ENCODE measurements at regions not wholly inside any gene's neighbourhood (a gene's known extent, or its start where the extent isn't known, plus 50 kb on each side); places are given as distances from the start of the nearest gene placed in this dataset.
"Not testable (repeated sequence)": the region's sequence is repeated elsewhere in the genome, so short reads cannot be mapped to it uniquely, and the experiment has no call there.

DNA sequence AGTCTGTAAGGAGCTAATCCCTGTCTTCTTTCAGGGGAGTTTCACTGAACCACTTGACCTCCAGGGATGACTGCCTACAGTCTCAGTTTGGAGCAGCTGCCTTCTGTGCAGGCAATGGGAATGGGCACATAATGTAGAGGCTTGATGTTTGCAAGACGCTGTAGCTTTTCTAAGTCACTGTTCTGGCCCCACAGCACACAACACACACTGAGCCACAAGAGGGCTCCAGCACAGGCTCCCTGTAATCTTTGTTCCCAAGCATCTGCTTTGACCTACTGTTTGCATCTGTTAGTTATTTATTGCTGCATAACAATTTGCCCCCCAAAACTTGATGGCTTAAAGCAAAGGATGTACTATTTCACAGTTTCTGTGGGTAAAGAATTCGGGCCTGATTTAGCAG, 419.0 kb upstream of the ASIC2 start:
- no peak for DNase-seq

DNA sequence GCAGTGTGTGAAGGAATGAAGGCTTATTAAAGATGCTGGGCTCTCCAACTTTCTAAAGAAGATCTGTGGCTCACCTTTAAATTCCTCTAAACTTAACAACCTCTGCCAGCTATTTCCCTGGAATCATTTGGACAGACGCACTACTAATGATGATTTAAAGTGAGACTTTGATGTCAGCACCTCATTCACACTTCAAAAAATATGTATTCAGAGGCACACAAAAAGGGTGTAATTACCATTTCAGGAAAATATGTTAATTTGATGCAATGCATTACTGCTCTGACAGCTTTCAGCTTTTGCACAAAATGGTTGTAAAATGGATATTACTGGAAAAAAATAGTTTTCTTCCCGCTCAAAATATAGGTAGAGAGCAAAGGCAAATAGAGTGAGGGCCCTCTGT, 423.9 kb upstream of the ASIC2 start:
- no peak for DNase-seq

DNA sequence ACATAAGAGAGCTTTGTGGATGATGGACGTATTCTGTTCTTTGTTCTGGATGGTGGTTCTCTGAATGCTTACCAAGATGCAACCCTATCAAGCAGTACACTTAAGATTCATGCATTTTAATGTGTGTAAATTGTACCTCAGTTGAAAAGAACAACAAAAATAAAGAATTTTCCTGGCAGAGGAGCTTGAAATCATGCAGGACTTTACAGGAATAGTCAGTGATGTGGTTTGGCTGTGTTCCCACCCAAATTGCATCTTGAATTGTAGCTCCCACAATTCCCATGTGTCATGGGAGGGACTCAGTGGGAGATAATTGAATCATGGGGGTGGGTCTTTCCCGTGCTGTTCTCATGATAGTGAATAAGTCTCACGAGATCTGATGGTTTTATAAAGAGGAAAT, 430.6 kb upstream of the ASIC2 start:
- DNase-seq, result not testable (repeated sequence)

DNA sequence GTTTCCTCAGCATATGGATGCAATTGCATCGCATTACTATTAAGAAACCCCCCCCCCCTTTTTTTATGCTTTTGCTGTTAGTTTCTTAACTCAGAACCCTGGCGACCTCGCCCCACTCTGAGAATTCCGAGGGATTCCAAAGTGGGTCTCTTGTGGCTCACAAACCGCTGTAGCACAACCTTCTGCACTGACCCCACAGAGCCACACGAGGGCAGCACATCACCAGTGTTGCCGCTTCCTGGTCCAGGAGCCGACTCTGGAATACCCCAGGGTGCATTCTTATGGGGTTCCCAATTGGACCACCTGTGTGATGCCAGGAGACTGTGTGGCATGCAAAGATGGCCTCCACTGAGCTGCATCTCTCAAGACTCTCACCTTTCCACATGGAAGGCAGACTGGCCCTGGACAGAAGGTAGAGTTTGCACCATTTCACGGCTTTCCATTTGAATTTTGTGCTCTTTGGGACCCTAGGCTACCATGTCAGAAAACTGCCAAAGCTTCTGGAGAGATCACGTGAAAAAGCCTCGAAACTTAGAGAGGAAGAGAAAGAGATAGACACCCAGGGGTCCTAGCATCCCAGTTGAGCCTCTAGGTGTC, 432.7 kb upstream of the ASIC2 start:
- no peak for DNase-seq

DNA sequence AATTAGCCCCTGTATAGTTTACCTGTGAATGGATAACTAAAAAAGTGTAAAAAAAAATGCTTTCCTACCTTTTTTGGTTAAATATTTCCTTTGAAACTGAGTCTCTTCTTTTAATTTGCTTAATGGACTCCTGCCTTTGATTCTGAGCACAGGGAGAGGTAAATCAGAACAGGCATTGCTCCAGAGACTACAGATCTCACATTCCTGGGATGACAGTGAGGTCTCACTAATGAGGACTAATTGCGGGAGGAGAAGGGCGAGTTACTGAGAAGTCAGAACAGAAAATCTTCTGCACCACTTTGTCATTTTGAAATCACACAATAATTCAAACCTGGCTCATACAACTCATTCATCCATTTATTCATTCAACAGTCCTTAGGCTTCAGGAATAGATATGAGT, 437.0 kb upstream of the ASIC2 start:
- no peak for DNase-seq

DNA sequence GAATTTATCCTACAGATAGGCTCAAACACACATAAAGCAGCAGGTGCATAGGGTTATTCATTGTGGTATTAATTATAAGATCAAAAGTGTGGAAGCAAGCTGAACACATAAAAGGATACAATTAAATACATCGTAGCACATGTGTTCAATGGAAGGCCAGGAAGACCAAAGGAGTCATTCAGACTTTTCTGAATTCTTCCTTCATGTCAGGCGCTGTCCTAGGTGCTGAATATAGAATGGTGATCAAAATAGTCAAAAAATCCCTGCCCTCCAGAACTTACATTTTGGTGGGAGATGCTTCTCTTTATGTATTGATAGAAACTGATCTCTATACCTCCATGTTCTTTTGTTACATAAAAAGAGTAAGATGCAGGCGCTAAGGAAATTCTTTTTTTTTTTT, 439.0 kb upstream of the ASIC2 start:
- DNase-seq, result no peak

DNA sequence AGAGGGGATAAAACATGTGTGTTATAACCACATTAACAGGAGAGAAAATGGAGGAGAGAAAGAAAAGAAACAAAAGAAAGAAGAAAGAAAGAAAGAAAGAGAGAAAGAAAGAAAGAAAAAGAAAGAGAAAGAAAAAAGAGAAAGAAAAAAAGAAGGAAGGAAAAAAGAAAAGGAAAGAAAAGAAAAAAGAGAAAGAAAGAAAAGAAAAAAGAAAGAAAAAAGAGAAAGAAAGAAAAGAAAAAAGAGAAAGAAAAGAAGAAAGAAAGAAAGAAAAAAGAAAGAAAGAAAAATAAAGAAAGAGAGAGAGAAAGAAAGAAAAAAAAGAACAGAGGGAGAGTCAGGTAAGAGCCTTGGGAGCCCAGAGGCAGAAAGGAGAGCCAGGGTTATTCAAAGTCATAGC, 446.6 kb upstream of the ASIC2 start:
- DNase-seq, result no peak

DNA sequence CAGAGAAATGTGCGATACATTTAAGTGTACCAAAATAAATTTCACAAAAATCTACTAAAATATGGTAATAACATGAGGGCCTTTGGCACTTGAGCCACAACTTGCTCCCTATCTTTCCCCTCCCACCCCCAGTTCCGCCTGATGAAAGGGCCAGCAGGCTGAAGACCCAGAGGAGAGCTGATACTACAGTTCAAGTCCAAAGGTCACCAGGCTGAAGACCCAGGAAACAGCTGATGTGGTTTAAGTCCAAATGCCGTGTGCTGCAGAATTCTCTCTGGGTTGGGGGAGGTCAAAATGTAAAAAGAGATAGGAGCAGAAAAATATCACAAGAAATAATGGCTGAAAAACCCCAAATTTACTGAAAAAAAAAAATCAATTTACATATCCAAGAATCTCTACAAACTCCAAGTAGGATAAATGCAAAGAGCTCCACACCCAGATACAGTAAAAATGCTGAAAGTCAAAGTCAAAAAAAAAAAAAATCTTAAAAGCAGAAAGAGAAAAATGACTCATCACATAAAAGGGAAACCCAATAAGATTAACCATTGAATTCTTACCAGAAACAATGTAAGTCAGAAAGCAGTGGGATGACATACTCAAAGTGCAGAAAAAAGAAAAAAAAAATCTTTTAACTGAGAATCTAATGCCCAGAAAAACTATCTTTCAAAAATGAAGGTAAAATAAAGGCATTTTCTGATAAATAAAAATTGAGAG, 452.1 kb upstream of the ASIC2 start:
- DNase-seq, result no peak

DNA sequence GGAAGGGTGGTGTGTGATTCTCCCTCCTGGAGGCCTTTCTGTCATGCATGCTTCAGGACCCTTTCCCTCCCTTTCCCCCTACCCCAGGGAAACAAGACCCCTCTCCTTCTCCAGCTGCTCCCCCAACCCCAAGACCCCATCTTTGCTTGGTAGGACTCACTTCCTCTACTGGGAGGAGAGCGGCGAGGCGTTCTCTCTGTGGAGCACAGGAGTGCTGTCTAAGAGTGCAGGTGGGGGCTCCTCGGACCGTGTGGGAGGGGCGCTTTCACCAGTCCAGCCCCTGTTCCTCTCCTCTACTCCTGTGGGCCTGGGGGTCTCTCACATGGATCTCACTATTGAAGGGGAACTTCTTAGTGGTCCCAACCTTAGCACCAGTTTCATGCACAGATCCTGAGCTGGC, 456.1 kb upstream of the ASIC2 start:
- DNase-seq, result no peak

DNA sequence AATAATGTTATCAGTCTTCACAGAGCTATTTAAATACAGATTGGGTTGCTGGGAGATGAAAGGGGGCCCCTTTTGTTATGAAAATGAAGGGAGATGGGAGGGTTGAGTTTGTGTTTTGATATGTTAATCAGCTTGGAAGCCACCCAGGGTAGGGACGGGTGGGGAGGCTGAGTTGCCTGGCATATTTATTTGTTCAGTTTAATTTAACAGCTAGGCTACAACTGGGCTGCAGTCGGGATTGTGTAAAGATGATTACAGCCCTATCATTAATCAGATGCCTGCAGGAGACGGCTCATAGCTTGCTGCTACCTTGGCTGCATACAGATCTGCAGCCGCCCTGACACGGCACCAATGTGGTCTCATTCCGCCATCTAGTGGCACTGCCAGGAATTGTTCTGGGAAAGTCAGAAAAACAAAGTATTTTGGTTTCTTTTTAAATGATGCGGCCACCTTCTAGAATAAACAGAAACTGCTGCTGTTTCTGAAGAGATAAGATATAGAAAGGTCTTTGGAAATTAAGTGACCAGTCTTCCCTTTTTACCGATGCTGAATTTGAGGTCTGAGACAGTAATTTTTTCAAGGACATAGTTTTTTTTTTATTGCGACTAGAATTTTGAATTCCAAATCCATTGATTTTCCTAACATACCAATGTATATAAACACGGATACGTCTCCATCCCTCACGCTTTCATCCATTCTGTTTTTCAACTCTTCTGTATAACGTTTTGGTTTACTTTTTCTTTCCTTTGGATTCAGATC, 458.0 kb upstream of the ASIC2 start:
- DNase-seq, result peak; percentile 42

DNA sequence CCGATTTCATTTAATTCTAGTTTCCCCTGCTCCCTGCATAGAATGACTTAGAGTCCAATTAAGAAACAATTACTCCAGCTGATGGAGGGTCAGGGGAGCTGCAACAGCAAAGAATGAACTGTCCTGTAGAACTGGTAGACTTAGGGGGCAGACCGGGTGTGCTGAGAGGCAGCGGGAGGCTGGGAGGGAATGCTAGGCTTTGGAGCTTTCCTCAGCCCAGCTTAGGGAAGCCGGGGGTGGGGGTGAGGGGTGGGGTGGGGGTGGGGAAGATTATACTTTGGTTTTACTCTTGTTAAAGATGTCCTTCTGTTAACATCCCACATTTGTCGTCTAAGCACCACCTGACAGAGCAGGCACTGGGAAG, 458.6 kb upstream of the ASIC2 start:
- DNase-seq, result no peak

DNA sequence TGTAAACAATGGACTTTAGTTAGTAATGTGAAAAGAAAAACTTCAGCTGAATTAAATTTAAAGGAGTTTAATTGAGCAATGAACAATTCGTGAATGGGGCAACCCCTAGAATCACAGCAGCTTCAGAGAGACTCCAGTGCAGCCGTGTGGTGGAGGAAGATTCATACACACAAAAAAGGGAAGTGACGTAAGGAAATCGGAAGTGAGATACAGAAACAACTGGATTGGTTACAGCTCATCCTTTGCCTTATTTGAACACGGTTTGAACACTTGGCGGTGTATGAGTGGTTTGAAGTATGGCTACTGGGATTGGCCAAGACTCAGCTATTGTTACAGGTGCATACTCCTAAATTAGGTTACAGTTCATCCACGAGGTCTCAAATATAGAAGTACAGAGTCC, 460.4 kb upstream of the ASIC2 start:
- DNase-seq, result no peak

DNA sequence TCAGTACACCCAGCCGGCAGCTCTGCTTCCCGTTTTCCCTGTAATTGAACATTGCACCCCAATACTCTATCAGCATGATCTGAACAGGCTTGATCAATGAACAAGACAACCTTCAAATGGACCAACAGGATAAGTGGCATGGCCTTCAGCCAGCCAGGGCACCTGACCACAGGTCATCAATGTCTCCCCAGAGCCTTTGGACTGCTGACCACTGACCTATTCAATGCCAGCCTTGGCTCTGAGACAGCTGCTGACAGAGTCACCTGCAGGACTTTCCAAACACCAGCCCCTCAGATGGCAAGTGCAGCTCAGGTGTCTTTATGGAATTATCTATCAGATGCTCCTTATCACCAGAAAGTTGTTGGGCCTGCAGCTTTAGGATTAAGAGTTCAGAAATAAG, 462.9 kb upstream of the ASIC2 start:
- no peak for DNase-seq

DNA sequence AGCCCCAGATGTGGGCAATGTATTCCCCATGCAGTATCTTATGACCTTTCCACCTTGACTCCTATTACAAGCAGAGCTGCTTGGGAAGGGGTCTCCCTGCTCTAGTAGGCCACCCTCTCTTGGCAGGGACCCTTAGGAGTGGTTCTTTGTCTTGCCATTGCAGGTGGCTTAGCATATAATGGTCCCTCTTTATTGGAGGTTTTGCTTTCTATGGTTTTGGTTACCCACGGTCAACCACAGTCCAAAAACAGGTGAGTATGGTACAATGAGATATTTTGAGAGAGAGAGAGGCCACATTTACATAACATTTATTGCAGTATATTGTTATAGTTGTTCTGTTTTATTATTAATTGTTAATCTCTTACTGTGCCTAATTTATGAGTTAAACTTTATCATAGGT, 472.8 kb upstream of the ASIC2 start:
- DNase-seq, result no peak

DNA sequence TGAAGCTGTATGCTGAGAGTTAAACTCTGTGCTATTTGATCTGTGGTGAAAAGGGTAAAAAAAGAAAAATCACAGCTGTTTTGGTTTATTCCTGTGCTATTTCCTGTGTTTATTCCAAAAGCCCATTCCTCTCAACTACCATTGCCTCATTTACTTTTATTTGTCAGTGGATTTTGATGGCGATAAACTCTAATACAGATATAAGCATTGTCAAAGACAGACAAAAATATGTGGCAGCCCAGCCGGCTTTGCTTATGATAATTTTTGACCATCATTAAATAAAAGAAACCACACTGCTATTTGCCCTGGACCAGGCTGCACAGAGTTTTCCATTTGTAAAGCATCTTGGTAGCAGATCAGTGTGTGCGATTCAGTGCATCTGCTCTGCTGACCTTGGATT, 473.6 kb upstream of the ASIC2 start:
- no peak for DNase-seq

DNA sequence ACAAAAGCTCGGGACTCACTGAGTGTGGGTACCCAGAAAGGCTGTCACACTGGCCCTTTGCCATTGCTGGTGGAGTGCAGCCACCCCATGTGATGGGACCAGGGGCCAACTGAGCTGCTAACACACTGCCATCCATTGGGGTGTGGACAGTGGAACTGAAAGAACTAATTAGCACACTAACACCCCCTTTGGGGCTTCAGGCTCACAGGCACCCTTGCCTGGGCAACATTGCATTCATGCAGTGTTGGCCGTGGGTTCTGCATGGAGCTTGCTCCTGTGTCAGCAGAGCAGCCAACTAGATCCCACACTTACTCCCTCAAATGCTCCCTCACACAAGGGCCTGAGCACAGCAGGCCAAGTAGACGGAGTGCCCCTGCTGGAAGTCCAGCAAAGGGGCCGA, 476.0 kb upstream of the ASIC2 start:
- DNase-seq, result no peak

DNA sequence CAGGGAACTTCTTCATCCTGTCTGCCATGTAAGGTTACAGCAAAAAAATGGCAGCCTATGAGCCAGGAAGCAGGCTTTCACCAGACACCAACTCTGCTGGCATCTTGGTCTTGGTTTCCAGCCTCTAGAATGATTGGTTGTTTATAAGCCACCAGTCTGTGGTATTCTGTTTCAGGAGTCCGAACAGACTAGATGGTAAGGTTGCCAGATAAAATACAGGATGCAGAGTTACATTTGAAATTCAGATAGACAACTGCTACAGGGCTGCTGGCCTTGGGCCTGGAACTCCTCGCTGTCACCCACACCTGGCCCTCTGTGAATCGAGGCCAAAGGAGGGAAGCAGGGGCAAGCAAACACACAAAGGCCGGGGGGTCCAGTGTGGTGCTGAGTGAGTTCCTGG, 478.8 kb upstream of the CCL2 start:
- no peak for DNase-seq

DNA sequence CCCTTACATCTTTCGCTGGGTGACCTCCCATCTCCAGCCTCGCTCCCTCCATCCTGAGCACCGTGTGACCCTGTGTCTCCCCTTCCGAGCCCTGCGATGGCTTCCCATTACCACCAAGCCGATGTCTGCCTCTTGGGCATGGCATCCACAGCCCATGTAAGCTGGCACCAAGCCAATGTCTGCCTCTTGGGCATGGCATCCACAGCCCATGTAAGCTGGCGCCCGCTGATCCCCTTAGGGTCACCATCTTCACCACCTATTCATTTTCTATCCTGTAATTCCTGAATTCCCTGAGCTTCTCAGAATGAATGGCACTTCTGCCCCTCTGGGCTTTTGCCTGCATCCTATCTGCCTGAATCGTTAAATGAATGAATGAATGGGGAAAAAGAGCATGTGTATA, 478.2 kb upstream of the CCL2 start:
- no peak for DNase-seq

DNA sequence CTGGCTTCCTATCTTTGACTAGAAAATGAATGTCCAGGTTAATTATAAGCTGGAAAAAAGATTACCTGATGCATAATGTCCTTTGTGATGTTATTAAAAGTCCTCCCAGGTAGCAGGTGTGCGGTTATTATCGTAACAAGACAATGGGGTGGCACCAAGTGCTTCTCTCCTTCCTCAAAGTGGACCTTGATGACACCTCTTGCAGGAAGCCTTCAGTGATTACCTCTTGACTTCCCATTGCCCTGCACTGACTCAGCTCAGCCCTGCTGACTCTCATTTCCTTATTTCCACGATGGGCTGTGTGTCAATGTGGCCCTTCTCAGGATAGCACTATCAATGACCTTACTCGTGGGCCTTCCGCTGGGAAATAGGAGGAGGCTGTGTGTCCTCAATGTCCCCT, 477.4 kb upstream of the CCL2 start:
- DNase-seq, result no peak

DNA sequence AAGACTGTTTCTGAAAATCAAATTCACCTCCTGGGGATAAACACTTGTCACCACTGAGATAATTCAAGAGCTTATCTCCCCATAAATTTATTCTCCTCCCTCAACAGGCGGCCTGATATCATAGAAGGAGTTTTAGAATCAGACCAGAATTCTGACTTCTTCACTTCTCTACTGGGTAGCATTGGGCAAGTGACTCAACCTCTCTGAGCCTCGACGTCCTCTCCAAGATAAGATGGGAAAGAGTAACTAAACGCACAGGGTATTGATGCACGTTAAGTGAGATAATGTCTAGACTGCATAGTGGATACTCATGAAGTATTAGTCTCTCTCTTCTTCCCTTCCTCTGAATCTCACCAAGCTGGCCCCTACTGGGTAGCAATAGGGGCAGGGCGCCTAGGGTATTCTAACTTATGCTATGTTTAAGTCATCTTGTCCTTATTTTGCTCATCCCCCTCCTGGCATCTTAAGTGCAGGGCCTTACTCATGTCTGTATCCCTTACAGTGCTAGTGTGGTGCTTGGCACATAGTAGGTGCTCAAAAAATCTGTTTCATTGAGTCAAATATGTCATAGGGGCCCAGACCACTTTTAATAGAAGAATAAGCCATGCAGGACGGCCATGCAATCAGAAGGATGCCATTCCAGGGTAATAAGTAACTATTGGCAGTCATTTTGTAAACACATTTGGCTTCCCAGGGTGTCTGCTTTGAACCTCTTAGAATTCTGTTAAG, 476.4 kb upstream of the CCL2 start:
- no peak for DNase-seq

DNA sequence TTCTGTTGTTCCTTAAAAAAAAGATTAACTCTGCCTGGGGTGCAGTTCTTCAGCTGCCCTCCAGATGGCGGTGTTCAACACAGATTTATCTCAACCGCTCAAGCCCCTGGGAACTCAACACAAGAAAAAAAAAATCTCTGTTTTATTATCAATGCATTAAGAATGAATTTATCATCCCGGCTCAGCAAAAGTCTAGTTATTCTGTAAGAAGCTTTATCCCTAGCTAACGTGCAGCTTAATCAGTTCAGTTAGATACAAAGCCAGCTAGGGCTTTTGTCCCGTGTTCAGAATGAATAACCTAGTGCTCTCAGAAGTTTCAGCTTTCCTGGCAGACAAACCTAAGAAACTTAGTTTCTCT, 475.9 kb upstream of the CCL2 start:
- DNase-seq, result no peak

DNA sequence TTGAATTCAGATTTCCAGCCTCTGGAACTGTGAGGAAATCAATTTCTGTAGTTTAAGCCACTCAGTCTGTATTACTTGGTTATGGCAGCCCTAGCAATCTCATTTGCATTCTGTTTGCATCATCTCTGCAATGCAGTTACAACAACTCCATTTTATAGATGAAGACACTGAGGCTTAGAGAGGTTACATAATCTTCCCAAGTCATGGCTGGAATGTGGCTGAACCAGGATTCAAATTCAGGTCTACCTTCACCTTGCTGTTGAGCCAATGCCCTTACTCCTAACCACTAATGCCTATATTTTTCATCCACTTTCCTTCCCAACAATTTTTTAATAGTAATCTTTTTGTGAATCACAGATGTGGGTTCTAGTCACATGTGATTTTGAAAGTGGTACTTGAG, 469.8 kb upstream of the CCL2 start:
- DNase-seq, result no peak

DNA sequence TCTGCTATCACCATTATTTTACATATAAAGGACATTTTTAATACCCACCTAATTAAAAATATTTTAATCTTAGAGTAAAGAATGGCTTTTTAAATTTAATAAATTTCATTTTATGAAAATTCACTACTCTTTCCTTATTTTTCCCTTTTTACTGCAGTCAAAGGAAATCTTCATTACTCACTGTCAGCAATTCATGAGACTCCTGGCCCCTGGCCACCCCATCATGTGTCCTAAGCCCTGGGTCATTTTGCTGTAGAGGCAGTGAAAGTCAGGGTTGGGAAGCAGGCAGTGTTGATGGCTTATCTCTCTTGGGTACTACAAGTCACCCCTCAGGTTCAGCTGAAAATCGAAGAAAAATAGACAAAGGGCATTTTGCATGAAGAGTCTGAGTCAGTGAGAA, 468.6 kb upstream of the CCL2 start:
- DNase-seq, result no peak

DNA sequence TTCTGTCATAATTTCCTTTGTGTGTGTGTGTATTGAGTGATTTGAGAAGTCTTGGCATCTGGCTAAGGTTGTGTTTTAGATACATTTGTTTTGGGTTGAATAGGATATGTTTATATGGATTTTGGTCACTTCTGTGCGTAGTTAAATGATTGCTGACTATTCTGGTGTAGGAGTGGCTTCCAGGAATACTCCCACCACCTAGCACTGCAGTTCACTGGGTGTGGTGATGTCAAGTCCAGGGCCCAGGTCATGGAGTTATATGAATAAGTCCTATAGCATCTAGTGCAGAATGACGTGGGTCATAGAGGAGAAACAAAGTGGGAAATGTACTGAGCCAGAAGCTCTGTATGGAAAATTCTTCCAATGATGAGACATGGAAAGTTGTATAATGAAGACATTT, 465.4 kb upstream of the CCL2 start:
- DNase-seq, result no peak
